GM12892 (cell line): ENCODE measurements at regions not wholly inside any gene's neighbourhood (a gene's known extent, or its start where the extent isn't known, plus 50 kb on each side); places are given as distances from the start of the nearest gene placed in this dataset.

Experiments used
- POLR2A ChIP-seq: IDR thresholded peaks from 2 replicates; pipeline ENCODE4 v1.6.1; 2011; ENCODE audit warnings: low read depth, low read length, control low read depth
- POLR2AphosphoS5 ChIP-seq: IDR thresholded peaks from 2 replicates; pipeline ENCODE4 v1.6.1; 2011; ENCODE audit warnings: low read depth, low read length, control low read depth
- TAF1 ChIP-seq: IDR thresholded peaks from 2 replicates; pipeline ENCODE4 v1.6.1; 2011; ENCODE audit warnings: low read depth, mild to moderate bottlenecking, control low read depth, low read length, borderline replicate concordance

GRCh38 chr3:74469713-74470112 lies 144.7 kb downstream of the CNTN3 start:
- no peak for TF ChIP-seq POLR2A
- no peak for TF ChIP-seq POLR2AphosphoS5
- TF ChIP-seq TAF1 = no peak
